ENCODE measurements at regions not wholly inside any gene's neighbourhood (a gene's known extent, or its start where the extent isn't known, plus 50 kb on each side); places are given as distances from the start of the nearest gene placed in this dataset.
A peak's percentile ranks its signal among the peaks of the same experiment; 100 is the strongest.

DNA sequence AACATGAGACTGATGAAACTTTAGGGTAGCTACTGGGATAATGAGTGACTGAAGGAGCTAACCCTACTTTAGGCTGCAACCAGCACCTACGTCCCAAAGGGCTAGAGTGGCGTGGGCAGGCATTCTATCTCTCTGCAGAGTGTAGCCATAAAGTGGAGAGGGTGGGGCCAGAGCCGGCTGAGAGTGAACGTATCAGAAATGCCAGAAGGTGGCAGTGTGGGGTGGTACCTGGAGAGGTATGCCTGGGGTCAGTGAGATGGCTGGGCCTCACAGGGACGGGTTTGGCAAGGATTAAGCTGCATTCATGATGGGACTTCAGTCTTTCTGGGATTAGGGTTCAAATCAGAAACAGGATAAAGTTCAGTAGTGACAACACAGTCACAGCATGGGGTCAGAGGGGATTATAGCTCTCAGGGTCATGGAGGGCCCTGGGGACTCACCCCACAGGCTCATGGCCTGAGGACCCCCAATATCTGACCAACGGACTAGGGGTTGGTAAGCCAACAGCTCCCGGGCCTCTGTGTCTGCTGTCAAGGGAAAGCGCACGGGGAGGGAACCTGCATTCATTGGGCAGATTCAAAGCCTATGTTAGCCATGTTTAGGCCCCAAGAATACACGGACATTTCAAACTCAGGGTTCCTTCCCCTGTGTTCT lies 86.5 kb upstream of the FOXB1 start:
- TF ChIP-seq, protein P1, sequence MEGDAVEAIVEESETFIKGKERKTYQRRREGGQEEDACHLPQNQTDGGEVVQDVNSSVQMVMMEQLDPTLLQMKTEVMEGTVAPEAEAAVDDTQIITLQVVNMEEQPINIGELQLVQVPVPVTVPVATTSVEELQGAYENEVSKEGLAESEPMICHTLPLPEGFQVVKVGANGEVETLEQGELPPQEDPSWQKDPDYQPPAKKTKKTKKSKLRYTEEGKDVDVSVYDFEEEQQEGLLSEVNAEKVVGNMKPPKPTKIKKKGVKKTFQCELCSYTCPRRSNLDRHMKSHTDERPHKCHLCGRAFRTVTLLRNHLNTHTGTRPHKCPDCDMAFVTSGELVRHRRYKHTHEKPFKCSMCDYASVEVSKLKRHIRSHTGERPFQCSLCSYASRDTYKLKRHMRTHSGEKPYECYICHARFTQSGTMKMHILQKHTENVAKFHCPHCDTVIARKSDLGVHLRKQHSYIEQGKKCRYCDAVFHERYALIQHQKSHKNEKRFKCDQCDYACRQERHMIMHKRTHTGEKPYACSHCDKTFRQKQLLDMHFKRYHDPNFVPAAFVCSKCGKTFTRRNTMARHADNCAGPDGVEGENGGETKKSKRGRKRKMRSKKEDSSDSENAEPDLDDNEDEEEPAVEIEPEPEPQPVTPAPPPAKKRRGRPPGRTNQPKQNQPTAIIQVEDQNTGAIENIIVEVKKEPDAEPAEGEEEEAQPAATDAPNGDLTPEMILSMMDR (IDR thresholded peaks at IDR 0.05; ENCODE audit: low read depth, low read length, poor library complexity, severe bottlenecking) = peak; percentile 75
- no peak for TF ChIP-seq EZH2phosphoT487 (IDR thresholded peaks at IDR 0.05; ENCODE audit: borderline replicate concordance, low read length)

Data from DOHH2 (cell line).